OCI-LY3 (cell line): ENCODE measurements at regions not wholly inside any gene's neighbourhood (a gene's known extent, or its start where the extent isn't known, plus 50 kb on each side); places are given as distances from the start of the nearest gene placed in this dataset.
A peak's percentile ranks its signal among the peaks of the same experiment; 100 is the strongest.

Source experiments
- H2AFZ ChIP-seq: fragments of 200-600, 300-600 bp; shearing (Covaris generic); 2 replicates; pipeline ENCODE4 v1.6.0; 2014; ENCODE audit warnings: antibody characterized with exemption, low read depth, low read length
- H3K27ac ChIP-seq: fragments of 200-600, 300-600 bp; sonication (generic); 2 replicates; pipeline ENCODE4 v1.5.1; 2014; ENCODE audit warnings: mild to moderate bottlenecking, low read length, moderate library complexity, mixed read lengths
- H3K27me3 ChIP-seq: fragments of 200-600, 300-600 bp; sonication (generic); 2 replicates; pipeline ENCODE4 v1.6.1; 2014; ENCODE audit warnings: low read depth, low read length, mixed read lengths
- H3K36me3 ChIP-seq: fragments of 200-600, 300-600 bp; sonication (generic); replicated peaks from 2 replicates; pipeline ENCODE3; 2014; ENCODE audit warnings: low read depth, low read length, mixed read lengths
- H3K4me1 ChIP-seq: fragments of 300-600, 200-600 bp; sonication (generic); 2 replicates; pipeline ENCODE4 v1.6.1; 2014; ENCODE audit warnings: low read length, mixed read lengths
- H3K4me2 ChIP-seq: fragments of 200-600, 300-600 bp; sonication (generic); 2 replicates; pipeline ENCODE4 v1.6.1; 2014; ENCODE audit warnings: low read length, mixed read lengths
- H3K4me3 ChIP-seq: fragments of 300-600, 200-600 bp; sonication (generic); 2 replicates; pipeline ENCODE4 v1.5.1; 2014; ENCODE audit warnings: antibody characterized with exemption, mild to moderate bottlenecking, low read length, moderate library complexity
- H3K79me2 ChIP-seq: fragments of 300-600, 200-600 bp; shearing (Covaris generic); 2 replicates; pipeline ENCODE4 v1.6.1; 2014; ENCODE audit warnings: mild to moderate bottlenecking, low read length, mixed read lengths
- H3K9ac ChIP-seq: fragments of 300-600, 200-600 bp; shearing (Covaris generic); 2 replicates; pipeline ENCODE4 v1.6.0; 2014; ENCODE audit warnings: mild to moderate bottlenecking, low read length, moderate library complexity
- H3K9me3 ChIP-seq: fragments of 200-600, 300-600 bp; shearing (Covaris generic); 2 replicates; pipeline ENCODE4 v1.6.1; 2014; ENCODE audit warnings: low read length, mixed read lengths; ENCODE audit not compliant: insufficient read depth
- H4K20me1 ChIP-seq: fragments of 200-600, 300-600 bp; sonication (generic); 2 replicates; pipeline ENCODE4 v1.6.1; 2016; ENCODE audit warnings: low read length, mixed read lengths; ENCODE audit not compliant: insufficient read depth
- CTCF ChIP-seq: fragments of 200-600, 300-600 bp; sonication (generic); IDR thresholded peaks from 2 replicates; pipeline ENCODE4 v1.5.1; 2014; ENCODE audit warnings: antibody characterized with exemption, low read length, low read depth
- EZH2phosphoT487 ChIP-seq: fragments of 200-600 bp; shearing (Covaris generic); IDR thresholded peaks from 2 replicates; pipeline ENCODE4 v1.6.1; 2018; ENCODE audit warnings: antibody characterized with exemption, mixed run types, low read depth

GRCh38 chr18:39497821-39498220 lies 1932.2 kb upstream of the CELF4 start:
- Histone ChIP-seq H3K4me3 (no peak overlapping the region), H3K36me3 (no peaks in the 10 kb centered on the region), H4K20me1 (no peaks in the 10 kb centered on the region), H3K4me1 (peaks cover 23% of the 10 kb centered on the region), H3K9ac (no peak overlapping the region), H2AFZ (no peak overlapping the region), H3K27ac (no peak overlapping the region), H3K27me3 (no peaks in the 10 kb centered on the region), H3K9me3 (no peaks in the 10 kb centered on the region), H3K4me2 (no peak overlapping the region), H3K79me2 (no peaks in the 10 kb centered on the region)
- TF ChIP-seq EZH2phosphoT487 (no peak), CTCF (no peak)

- no peak overlapping the region for H2AFZ ChIP-seq
- H3K27me3 ChIP-seq = no peaks in the 10 kb centered on the region
- H3K79me2 ChIP-seq = no peaks in the 10 kb centered on the region
- peaks cover 23% of the 10 kb centered on the region for H3K4me1 ChIP-seq
- no peak overlapping the region for H3K9ac ChIP-seq
- H3K9me3 ChIP-seq = no peaks in the 10 kb centered on the region
- H3K27ac ChIP-seq = no peak overlapping the region
- TF ChIP-seq EZH2phosphoT487 (no peak), CTCF (no peak)
- H3K36me3 ChIP-seq = no peaks in the 10 kb centered on the region
- H3K4me2 ChIP-seq = no peak overlapping the region
- no peak overlapping the region for H3K4me3 ChIP-seq
- no peaks in the 10 kb centered on the region for H4K20me1 ChIP-seq
These were observed 1931.4 kb upstream of the CELF4 start for GRCh38 chr18:39496986-39497385.

GRCh38 chr18:39494211-39494896 lies 1928.8 kb upstream of the CELF4 start:
- H3K9me3 ChIP-seq = 0 out of 2 replicates have a peak, but pooled peaks cover 3% of the 10 kb centered on the region
- H3K9ac ChIP-seq = no peak overlapping the region
- H3K4me1 ChIP-seq = peaks cover 23% of the 10 kb centered on the region
- no peaks in the 10 kb centered on the region for H3K79me2 ChIP-seq
- H4K20me1 ChIP-seq = no peaks in the 10 kb centered on the region
- no peak overlapping the region for H2AFZ ChIP-seq
- H3K27ac ChIP-seq = peak overlapping the region; percentile 76
- H3K27me3 ChIP-seq = no peaks in the 10 kb centered on the region
- TF ChIP-seq CTCF = no peak
- H3K4me2 ChIP-seq = peak overlapping the region; percentile 66
- peak overlapping the region; percentile 49 for H3K4me3 ChIP-seq
- H3K36me3 ChIP-seq = no peaks in the 10 kb centered on the region

- no peak overlapping the region for H3K27ac ChIP-seq
- no peak for TF ChIP-seq CTCF
- no peaks in the 10 kb centered on the region for H4K20me1 ChIP-seq
- H3K4me2 ChIP-seq = no peak overlapping the region
- H3K9me3 ChIP-seq = 0 out of 2 replicates have a peak, but pooled peaks cover 3% of the 10 kb centered on the region
- H3K9ac ChIP-seq = no peak overlapping the region
- H3K36me3 ChIP-seq = no peaks in the 10 kb centered on the region
- H3K4me3 ChIP-seq = no peak overlapping the region
- H3K4me1 ChIP-seq = peaks cover 23% of the 10 kb centered on the region
- no peaks in the 10 kb centered on the region for H3K27me3 ChIP-seq
- H3K79me2 ChIP-seq = no peaks in the 10 kb centered on the region
- H2AFZ ChIP-seq = no peak overlapping the region
These were observed 1925.8 kb upstream of the CELF4 start for GRCh38 chr18:39491408-39491807.
